OCI-M1 (cell line): ENCODE measurements at regions not wholly inside any gene's neighbourhood (a gene's known extent, or its start where the extent isn't known, plus 50 kb on each side); places are given as distances from the start of the nearest gene placed in this dataset.

ENCODE experiments used
- DNase-seq: peaks from one replicate; lab custom pipeline; 2025; lab: John Stamatoyannopoulos, UW

- DNase-seq, result no peak
Measured at GRCh38 chr11:80156062-80156461, 715.2 kb upstream of the TENM4 start.

- peak; percentile 92 for DNase-seq
Measured at GRCh38 chr11:80155412-80156017, 714.7 kb upstream of the TENM4 start.

- no peak for DNase-seq
Measured at GRCh38 chr11:80146232-80146631, 705.4 kb upstream of the TENM4 start.

DNA sequence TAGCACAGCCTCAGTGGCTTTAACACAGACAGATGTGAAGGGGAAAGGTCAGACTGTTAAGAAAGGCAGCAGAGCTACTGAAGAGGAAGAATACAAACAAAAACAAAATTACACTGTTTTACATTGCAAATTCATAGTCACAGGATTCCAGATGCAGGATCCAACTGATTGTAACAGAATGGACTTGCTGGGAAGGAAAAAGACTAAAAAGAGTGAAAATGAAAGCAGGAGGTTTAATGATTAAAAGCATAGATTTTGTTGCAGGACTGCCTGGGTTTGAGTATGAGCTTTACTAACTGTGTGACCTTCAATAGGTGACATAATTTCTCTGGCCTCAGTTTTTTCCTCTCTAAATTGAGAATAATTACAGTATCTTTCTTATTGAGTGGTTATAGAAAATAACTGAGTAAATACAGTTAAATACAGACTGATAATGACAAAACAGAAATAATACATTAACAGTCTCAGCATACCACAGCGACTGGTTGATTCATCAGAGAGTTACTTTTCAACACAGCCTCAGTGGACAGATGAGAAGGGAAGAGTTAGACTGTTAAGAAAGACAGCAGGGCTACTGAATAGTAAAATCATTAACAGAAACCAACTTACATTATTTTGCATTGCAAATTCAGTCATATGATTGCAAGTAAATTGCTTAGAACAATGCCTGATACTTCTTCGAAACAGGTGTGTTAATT is 704.2 kb upstream of the TENM4 start:
- DNase-seq, result no peak

DNA sequence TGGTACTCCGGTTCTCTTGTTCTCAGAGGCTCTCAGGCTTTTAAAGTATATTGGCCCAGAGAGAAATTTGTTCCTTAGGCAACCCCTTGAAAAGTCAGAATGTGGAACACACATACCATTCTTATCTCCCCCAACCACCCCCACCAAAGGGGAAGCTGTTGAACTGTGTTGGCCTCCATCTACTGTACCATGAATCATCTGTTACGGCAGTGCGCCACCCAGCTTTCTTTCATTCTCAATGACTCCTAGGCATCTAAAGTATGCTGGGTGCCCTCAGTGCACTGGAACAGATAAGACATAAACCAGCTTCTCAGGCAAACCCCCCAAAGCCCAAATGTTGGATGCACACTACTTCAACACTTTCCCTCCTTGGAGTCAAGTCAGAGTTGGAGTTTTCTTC is 696.2 kb upstream of the TENM4 start:
- DNase-seq, result peak; percentile 84

GRCh38 chr11:80129396-80129795 is 688.6 kb upstream of the TENM4 start:
- DNase-seq, result no peak

DNA sequence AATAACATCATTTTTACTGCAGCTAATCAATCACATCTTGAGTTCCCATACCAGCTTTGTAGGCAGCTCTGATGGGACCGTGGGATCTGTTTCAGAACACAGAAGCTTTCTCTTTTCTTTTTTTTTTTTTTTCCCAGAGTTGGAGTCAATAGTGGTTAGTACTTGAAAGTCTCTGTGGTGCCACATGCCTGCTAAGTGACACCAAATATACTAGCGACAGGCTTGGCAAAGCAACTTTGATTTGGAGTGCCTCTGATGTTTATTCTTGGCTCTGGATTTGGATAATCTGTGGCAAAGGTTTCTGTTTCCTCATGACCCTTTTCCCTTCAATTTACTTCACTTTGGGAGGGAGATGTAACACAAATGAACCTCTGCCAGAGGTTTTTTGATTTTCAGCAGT is 681.4 kb upstream of the TENM4 start:
- DNase-seq, result no peak

GRCh38 chr11:80118073-80118472 is 677.2 kb upstream of the TENM4 start:
- DNase-seq, result no peak

DNA sequence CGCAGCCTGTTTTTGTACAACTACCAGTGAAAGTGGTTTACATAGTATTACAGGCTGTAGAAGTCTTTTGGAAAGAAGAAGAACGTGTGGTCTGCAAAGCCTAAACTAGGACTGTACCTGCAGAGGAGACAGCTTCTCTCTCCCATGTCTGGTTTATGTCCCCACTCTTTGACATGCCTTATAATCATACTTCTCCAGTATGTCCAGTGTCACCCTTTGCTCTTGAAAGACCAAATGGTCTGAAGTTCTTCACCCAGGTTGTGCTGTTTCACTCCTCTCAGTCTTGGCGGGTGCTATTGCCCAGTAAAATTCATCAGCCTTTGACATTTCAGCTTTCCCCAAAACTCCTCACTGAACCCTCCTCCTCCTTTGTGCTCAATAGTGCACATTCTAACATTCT is 676.0 kb upstream of the TENM4 start:
- no peak for DNase-seq

DNA sequence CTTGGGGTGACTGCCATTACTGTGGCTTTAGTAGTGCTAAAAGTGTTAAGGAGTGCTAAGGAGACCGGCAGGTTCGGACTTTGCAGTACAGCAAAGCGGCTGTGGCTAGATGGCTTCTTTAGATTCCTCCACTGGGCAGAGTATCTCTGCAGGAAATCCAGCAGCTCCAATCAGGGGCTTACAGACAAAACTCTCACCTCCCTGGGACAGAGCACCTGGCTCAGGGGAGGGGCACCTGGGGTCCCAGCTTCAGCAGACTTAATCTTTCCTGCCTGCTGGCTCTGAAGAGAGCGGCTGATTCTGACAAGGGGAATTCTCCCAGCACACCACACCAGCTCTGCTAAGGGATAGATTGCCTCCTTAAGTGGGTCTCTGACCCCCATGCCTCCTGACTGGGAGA is 668.8 kb upstream of the TENM4 start:
- no peak for DNase-seq

GRCh38 chr11:80109031-80109430 is 668.2 kb upstream of the TENM4 start:
- DNase-seq, result peak; percentile 63

GRCh38 chr11:80107415-80107814 is 666.6 kb upstream of the TENM4 start:
- no peak for DNase-seq

GRCh38 chr11:80104191-80104590 is 663.4 kb upstream of the TENM4 start:
- DNase-seq, result no peak

DNA sequence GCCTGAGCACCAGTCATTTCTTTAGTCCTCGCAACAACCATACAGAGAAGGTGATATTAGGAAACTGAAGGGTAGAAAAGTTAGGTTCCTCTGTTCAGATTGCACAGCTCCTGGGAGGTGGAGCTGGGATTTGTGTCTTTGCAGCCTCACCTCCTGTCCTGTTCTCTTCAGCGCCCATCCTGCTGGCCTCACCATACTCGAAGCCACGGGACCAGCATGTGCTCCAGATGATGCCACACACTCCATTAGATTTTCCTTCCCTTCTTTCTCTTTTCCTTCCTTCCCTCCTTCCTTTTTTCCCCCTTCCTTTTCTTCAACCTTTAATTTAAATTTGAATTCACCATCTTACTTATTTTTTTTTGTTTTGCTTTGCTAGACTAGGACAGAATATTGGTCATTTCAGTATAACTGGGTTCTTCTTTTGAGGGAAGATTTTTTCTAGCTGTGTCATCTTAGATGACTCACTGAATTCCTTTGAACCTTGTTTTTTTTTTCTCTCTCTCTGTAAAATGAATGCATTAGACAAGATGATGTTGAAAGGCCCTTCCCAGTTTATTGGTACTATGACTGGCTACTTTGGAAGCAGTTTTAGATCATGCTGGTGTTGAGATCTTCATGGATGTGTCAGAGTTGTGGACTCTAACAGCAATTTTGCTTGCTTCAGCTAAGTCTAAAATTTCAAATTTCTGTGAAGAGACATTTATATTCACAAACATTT is 662.5 kb upstream of the TENM4 start:
- DNase-seq, result peak; percentile 76

DNA sequence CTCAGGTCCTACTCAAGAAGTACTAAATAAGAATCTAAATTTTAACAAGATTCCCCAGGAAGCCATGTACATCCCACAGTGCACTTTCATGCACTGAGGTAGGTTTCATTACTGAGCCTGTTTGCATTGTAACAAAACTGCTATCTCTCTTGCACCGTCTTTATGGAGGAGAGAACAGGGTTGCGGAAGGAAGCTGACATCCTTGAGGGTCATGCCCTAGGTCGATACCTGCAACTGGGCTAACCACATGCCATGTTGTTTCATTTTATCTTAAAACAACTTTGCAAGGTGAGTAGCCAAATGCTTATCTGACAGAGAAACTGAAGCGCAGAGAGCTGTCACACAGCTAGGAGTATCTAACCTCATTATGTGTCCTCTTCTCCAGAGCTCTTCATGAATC is 656.3 kb upstream of the TENM4 start:
- DNase-seq, result no peak

GRCh38 chr11:80096736-80097135 is 655.9 kb upstream of the TENM4 start:
- no peak for DNase-seq

- DNase-seq, result no peak
Measured at GRCh38 chr11:80086496-80087055, 645.7 kb upstream of the TENM4 start.

- no peak for DNase-seq
Measured at GRCh38 chr11:80085563-80085962, 644.7 kb upstream of the TENM4 start.

DNA sequence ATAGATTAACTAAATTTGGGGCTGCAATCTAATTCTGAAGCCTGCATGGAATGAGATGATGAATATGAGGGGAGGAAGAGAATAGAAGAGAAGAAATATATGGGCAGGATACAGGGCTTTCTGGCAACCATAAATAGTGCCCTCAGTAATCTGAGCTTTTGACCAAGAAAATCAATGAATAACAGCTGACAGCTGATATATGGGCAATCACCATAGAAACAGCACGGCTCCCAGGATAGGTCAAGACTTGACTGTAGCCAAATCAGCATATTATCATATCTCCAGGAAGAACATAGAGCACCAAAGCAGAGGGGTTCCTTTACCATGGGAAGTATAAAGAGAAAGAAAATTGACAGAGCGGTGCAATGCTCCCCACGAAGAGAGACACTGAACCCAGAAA is 643.8 kb upstream of the TENM4 start:
- no peak for DNase-seq

GRCh38 chr11:80083531-80083951 is 642.7 kb upstream of the TENM4 start:
- DNase-seq, result no peak

- no peak for DNase-seq
Measured at GRCh38 chr11:80082406-80082805, 641.6 kb upstream of the TENM4 start.

DNA sequence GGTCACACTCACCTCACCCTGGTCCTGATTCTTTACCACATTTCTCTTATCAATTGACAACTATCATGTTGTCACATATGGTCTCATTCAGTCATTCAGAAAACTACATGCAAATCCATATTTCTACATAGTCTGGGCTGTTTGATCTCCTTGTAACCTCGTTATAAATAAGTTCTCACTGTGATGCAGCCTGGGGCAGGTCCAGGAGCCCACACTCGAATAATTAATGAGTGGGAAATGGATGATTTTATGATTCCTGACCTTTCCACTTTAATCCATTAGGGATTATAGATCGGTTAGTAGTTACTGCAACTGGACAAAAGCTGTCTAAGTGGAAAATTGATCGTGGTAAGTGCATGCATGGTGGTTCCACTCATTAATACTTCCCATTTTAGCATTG is 636.3 kb upstream of the TENM4 start:
- DNase-seq, result no peak

DNA sequence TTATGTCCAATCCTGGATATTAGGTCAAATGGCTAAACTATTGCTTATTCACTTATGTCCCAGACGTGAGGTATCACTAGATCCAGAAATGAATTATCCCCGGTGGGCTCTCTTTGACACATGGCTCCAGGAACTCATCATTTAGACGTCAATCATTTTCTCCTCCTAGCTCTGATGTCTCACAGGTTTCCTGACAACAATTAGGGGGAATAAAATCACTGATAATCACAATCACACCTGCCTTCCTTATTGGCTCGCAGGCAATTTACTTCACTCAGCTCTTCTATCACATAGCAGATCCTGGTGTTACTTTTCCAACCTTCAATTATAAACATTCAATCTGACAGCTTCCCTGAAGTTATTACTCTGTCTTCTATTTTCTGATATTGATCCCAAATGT is 634.0 kb upstream of the TENM4 start:
- DNase-seq, result no peak
